CD14-positive monocyte (primary cell): ENCODE measurements at regions not wholly inside any gene's neighbourhood (a gene's known extent, or its start where the extent isn't known, plus 50 kb on each side); places are given as distances from the start of the nearest gene placed in this dataset.
"Not testable (repeated sequence)": the region's sequence is repeated elsewhere in the genome, so short reads cannot be mapped to it uniquely, and the experiment has no call there.

Experiments used
- DNase-seq, 3 donors: peaks; one replicate each; pipeline ENCODE4 v3.0.0-alpha.2; 2011 to 2022
- H2AFZ ChIP-seq: 2 replicates; pipeline ENCODE4 v1.6.0; 2012; ENCODE audit warnings: mild to moderate bottlenecking, low read depth, low read length, inconsistent platforms; ENCODE audit not compliant: insufficient read depth, poor library complexity, severe bottlenecking
- H3K27ac ChIP-seq, 2 donors: 1 replicate in 1 of 2; 2 replicates in 1 of 2; pipeline ENCODE4 v1.5.1; 2012 to 2013; ENCODE audit warnings: low read length in 2 of 2, control low read depth in 1 of 2, inconsistent platforms in 1 of 2, low read depth in 1 of 2, mild to moderate bottlenecking in 1 of 2
- H3K27me3 ChIP-seq, 2 donors: one replicate each; pipeline versions ENCODE4 v1.6.0 to v1.6.1; 2011 to 2013; ENCODE audit warnings: low read length in 2 of 2; ENCODE audit not compliant: control insufficient read depth in 2 of 2, insufficient read depth in 2 of 2
- H3K36me3 ChIP-seq, 2 donors: replicated peaks in 1 of 2; 1 replicate in 1 of 2; 2 replicates in 1 of 2; pipeline versions ENCODE4 v1.5.1 to v1.6.1; 2012 to 2013; ENCODE audit warnings: low read length in 2 of 2, control low read depth in 1 of 2, inconsistent platforms in 1 of 2, mild to moderate bottlenecking in 1 of 2; ENCODE audit not compliant: insufficient read depth in 2 of 2, control insufficient read depth in 1 of 2
- H3K4me1 ChIP-seq, 2 donors: 1 replicate in 1 of 2; 2 replicates in 1 of 2; pipeline versions ENCODE4 v1.5.1 to v1.6.1; 2012 to 2013; ENCODE audit warnings: low read length in 2 of 2, control low read depth in 1 of 2, inconsistent platforms in 1 of 2, mild to moderate bottlenecking in 1 of 2, moderate library complexity in 1 of 2; ENCODE audit not compliant: insufficient read depth in 2 of 2, control insufficient read depth in 1 of 2
- H3K4me2 ChIP-seq: replicated peaks from 2 replicates; pipeline ENCODE3; 2012; ENCODE audit warnings: low read length, moderate library complexity, mild to moderate bottlenecking; ENCODE audit not compliant: poor library complexity, severe bottlenecking; ENCODE audit errors: extremely low read depth
- H3K4me3 ChIP-seq, 3 experiments: fragments of 200-600 bp in 1 of 3; sonication (generic) in 1 of 3; replicated peaks in 1 of 3; 1 replicate in 2 of 3; 2 replicates in 1 of 3; pipeline ENCODE4 v1.5.1; 2011 to 2013; ENCODE audit warnings: low read length in 3 of 3, mild to moderate bottlenecking in 3 of 3, control low read depth in 2 of 3, low read depth in 2 of 3, inconsistent platforms in 1 of 3, moderate library complexity in 1 of 3
- H3K79me2 ChIP-seq: 2 replicates; pipeline ENCODE4 v1.6.0; 2012; ENCODE audit warnings: mild to moderate bottlenecking, control low read depth, inconsistent platforms, low read length, moderate library complexity; ENCODE audit not compliant: insufficient read depth
- H3K9ac ChIP-seq: 2 replicates; pipeline ENCODE4 v1.6.0; 2017; ENCODE audit warnings: low read length, mild to moderate bottlenecking; ENCODE audit not compliant: insufficient read depth, poor library complexity, severe bottlenecking
- H3K9me3 ChIP-seq, 2 donors: replicated peaks in 1 of 2; 1 replicate in 1 of 2; 2 replicates in 1 of 2; pipeline versions ENCODE4 v1.5.1 to v1.6.1; 2012 to 2013; ENCODE audit warnings: low read length in 2 of 2, control low read depth in 1 of 2; ENCODE audit not compliant: control insufficient read depth in 1 of 2, insufficient read depth in 1 of 2
- H4K20me1 ChIP-seq: 2 replicates; pipeline ENCODE4 v1.6.0; 2012; ENCODE audit warnings: mild to moderate bottlenecking, low read length, control low read depth, moderate library complexity; ENCODE audit not compliant: insufficient read depth
- H3K27ac Mint-ChIP-seq, 7 donors: one replicate each; pipeline ENCODE4 v1.8.0; 2020; ENCODE audit warnings: mild to moderate bottlenecking in 7 of 7, mixed read lengths in 7 of 7, moderate library complexity in 6 of 7, inconsistent platforms in 2 of 7
- H3K27me3 Mint-ChIP-seq, 3 donors: one replicate each; pipeline ENCODE4 v1.8.0; 2021 to 2022; ENCODE audit warnings: low read depth in 3 of 3, mild to moderate bottlenecking in 3 of 3, mixed read lengths in 3 of 3, moderate library complexity in 3 of 3, inconsistent platforms in 1 of 3
- H3K36me3 Mint-ChIP-seq, 2 donors: one replicate each; pipeline ENCODE4 v1.8.0; 2020; ENCODE audit warnings: mixed read lengths in 2 of 2, inconsistent platforms in 1 of 2, mild to moderate bottlenecking in 1 of 2
- H3K4me1 Mint-ChIP-seq: one replicate; pipeline ENCODE4 v1.8.0; 2020; ENCODE audit warnings: mild to moderate bottlenecking, mixed read lengths
- H3K4me3 Mint-ChIP-seq, 2 donors: one replicate each; pipeline ENCODE4 v1.8.0; 2020; ENCODE audit warnings: mild to moderate bottlenecking in 2 of 2, mixed read lengths in 2 of 2, moderate library complexity in 1 of 2
- H3K9me3 Mint-ChIP-seq, 7 donors: one replicate each; pipeline ENCODE4 v1.8.0; 2020 to 2022; ENCODE audit warnings: mixed read lengths in 7 of 7, mild to moderate bottlenecking in 6 of 7, moderate library complexity in 6 of 7, inconsistent platforms in 2 of 7
- WGBS: methylation state at CpG from one replicate; pipeline ENCODE4 v1.1.5; 2013; ENCODE audit warnings: missing lambda C conversion rate; ENCODE audit not compliant: insufficient coverage; 5-methylcytosine and 5-hydroxymethylcytosine counted together
- intact Hi-C, 2 donors: fragments of 100-400 bp; cut with micrococcal nuclease; formaldehyde crosslinking; loops; one replicate each; pipeline versions ENCODE4 v1.15.0 to v1.15.1; 2023
- TF ChIP-seq, protein P1 (sequence below): fragments of 200-600 bp; IDR thresholded peaks from one replicate; pipeline ENCODE4 v1.8.0; 2022; ENCODE audit warnings: antibody characterized with exemption, mild to moderate bottlenecking

DNA sequence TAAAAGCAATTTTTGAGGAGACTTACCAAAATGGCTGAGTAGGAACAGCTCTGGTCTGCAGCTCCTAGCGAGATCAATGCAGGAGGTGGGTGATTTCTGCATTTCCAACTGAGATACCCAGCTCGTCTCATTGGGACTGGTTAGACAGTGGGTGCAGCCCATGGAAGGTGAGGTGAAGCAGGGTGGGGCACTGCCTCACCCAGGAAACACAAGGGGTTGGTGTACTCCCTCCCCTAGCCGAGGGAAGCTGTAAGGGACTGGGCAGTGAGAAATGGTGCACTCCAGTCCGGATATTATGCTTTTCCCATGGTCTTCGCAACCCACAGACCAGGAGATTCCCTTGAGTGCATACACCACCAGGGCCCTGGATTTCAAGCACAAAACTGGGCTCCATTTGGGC lies 419.0 kb downstream of the NUP35 start:
- 79% methylated on average over 2 of the region's 5 CpGs for WGBS
- Mint-ChIP-seq H3K27ac (no peak overlapping the region), H3K4me3 (no peak overlapping the region), H3K4me1 (no peaks in the 10 kb centered on the region), H3K9me3 (peaks cover 12 to 41% (median 23%) of the 10 kb centered on the region in 7 donors), H3K36me3 (no peaks in the 10 kb centered on the region), H3K27me3 (peaks cover 0 to 2% (median 0%) of the 10 kb centered on the region in 3 donors)
- no peak for DNase-seq
- H3K27ac ChIP-seq = no peak overlapping the region
- TF ChIP-seq, protein P1, sequence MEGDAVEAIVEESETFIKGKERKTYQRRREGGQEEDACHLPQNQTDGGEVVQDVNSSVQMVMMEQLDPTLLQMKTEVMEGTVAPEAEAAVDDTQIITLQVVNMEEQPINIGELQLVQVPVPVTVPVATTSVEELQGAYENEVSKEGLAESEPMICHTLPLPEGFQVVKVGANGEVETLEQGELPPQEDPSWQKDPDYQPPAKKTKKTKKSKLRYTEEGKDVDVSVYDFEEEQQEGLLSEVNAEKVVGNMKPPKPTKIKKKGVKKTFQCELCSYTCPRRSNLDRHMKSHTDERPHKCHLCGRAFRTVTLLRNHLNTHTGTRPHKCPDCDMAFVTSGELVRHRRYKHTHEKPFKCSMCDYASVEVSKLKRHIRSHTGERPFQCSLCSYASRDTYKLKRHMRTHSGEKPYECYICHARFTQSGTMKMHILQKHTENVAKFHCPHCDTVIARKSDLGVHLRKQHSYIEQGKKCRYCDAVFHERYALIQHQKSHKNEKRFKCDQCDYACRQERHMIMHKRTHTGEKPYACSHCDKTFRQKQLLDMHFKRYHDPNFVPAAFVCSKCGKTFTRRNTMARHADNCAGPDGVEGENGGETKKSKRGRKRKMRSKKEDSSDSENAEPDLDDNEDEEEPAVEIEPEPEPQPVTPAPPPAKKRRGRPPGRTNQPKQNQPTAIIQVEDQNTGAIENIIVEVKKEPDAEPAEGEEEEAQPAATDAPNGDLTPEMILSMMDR = no peak
- no peaks in the 10 kb centered on the region for H3K79me2 ChIP-seq
- H3K4me1 ChIP-seq = no peaks in the 10 kb centered on the region
- H2AFZ ChIP-seq = no peak overlapping the region
- no peak overlapping the region for H3K4me2 ChIP-seq
- intact Hi-C loops = no loop called here
- no peaks in the 10 kb centered on the region for H4K20me1 ChIP-seq
- H3K27me3 ChIP-seq = no peaks in the 10 kb centered on the region
- no peaks in the 10 kb centered on the region for H3K36me3 ChIP-seq
- H3K4me3 ChIP-seq = no peak overlapping the region
- no peak overlapping the region for H3K9ac ChIP-seq
- H3K9me3 ChIP-seq = peaks cover 33 to 35% of the 10 kb centered on the region in 2 donors

DNA sequence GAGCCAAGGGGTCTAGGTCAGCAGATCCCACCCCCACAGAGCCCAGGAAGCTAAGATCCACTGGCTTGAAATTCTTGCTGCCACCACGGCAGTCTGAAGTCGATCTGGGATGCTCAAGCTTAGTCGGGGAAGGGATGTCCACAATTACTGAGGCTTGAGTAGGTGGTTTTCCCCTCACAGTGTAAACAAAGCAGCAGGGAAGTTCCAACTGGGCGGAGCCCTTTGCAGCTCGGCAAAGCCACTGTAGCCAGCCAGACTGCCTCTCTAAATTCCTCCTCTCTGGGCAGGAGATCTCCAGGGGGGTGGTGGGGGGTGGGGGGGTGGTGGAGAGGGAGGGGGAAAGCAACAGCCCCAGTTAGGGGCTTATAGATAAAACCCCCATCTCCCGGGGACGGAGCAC lies 419.5 kb downstream of the NUP35 start:
- no peaks in the 10 kb centered on the region for H4K20me1 ChIP-seq
- Mint-ChIP-seq H3K4me3 (no peak overlapping the region), H3K4me1 (no peaks in the 10 kb centered on the region), H3K36me3 (no peaks in the 10 kb centered on the region), H3K27me3 (peaks cover 0 to 2% (median 0%) of the 10 kb centered on the region in 3 donors), H3K9me3 (peaks cover 12 to 41% (median 24%) of the 10 kb centered on the region in 7 donors), H3K27ac (no peak overlapping the region)
- intact Hi-C loops = no loop called here
- H3K4me2 ChIP-seq = no peak overlapping the region
- no peak overlapping the region for H3K4me3 ChIP-seq
- no peak overlapping the region for H2AFZ ChIP-seq
- H3K27ac ChIP-seq = no peak overlapping the region
- TF ChIP-seq, protein P1 = no peak
- no peaks in the 10 kb centered on the region for H3K4me1 ChIP-seq
- peaks cover 30 to 35% of the 10 kb centered on the region in 2 donors for H3K9me3 ChIP-seq
- 72% methylated on average over 5 of the region's 7 CpGs for WGBS
- no peaks in the 10 kb centered on the region for H3K79me2 ChIP-seq
- no peak overlapping the region for H3K9ac ChIP-seq
- no peaks in the 10 kb centered on the region for H3K27me3 ChIP-seq
- no peak for DNase-seq
- no peaks in the 10 kb centered on the region for H3K36me3 ChIP-seq

DNA sequence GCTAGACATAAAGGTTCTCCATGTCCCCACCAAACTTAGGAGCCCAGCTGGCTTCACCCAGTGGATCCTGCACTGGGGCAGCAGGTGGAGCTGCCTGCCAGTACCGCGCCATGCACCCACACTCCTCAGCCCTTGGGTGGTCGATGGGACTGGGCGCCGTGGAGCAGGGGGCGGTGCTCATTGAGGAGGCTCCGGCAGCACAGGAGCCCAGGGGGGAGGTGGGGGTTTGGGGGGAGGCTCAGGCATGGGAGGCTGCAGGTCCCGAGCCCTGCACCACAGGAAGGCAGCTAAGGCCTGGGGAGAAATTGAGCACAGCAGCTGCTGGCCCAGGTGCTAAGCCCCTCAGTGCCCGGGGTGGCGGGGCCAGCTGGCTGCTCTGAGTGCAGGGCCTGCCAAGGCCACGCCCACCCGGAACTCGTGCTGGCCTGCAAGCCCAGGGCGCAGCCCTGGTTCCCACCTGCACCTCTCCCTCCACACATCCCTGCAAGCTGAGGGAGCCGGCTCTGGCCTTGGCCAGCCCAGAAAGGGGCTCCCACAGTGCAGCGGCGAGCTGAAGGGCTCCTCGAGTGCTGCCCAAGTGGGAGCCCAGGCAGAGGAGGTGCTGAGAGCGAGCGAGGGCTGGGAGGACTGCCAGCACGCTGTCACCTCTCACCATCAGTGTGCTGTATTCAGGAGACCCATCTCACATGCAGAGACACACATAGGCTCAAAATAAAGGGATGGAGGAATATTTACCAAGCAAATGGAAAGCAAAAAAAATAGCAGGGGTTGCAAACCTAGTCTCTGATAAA lies 422.5 kb downstream of the NUP35 start:
- H3K9me3 Mint-ChIP-seq = peaks cover 12 to 42% (median 26%) of the 10 kb centered on the region in 7 donors
- H3K4me2 ChIP-seq, H3K4me3 ChIP-seq, H3K27ac Mint-ChIP-seq, H3K79me2 ChIP-seq, H2AFZ ChIP-seq, H3K4me1 ChIP-seq, H3K36me3 ChIP-seq, intact Hi-C loops, H3K27me3 ChIP-seq, DNase-seq, H3K36me3 Mint-ChIP-seq, H3K27me3 Mint-ChIP-seq, H3K4me1 Mint-ChIP-seq, H3K9ac ChIP-seq, H4K20me1 ChIP-seq, H3K27ac ChIP-seq, H3K4me3 Mint-ChIP-seq: not testable (repeated sequence)
- 88% methylated on average over 15 of the region's 21 CpGs for WGBS
- H3K9me3 ChIP-seq = peaks cover 28 to 32% of the 10 kb centered on the region in 2 donors
